ENCODE measurements at regions not wholly inside any gene's neighbourhood (a gene's known extent, or its start where the extent isn't known, plus 50 kb on each side); places are given as distances from the start of the nearest gene placed in this dataset.

GRCh38 chr1:104403883-104404282 is 654.2 kb downstream of the AMY1C start:
- no peak for TF ChIP-seq POLR2AphosphoS5 (IDR thresholded peaks at IDR 0.05)
- no peak for TF ChIP-seq POLR2A (IDR thresholded peaks at IDR 0.05)
- no peak for TF ChIP-seq CTCF (IDR thresholded peaks at IDR 0.05)
